NCI-H2196 (cell line): ENCODE measurements at regions not wholly inside any gene's neighbourhood (a gene's known extent, or its start where the extent isn't known, plus 50 kb on each side); places are given as distances from the start of the nearest gene placed in this dataset.

Experiments
- DNase-seq: peaks from one replicate; lab custom pipeline; 2025; ENCODE audit not compliant: unreplicated experiment; lab: John Stamatoyannopoulos, UW

GRCh38 chr12:61854902-61855301, 405.3 kb upstream of the USP15 start:
- no peak for DNase-seq

- no peak for DNase-seq
Observed at GRCh38 chr12:61857968-61858367, 402.2 kb upstream of the USP15 start.

- no peak for DNase-seq
Observed at GRCh38 chr12:61860451-61860850, 399.8 kb upstream of the USP15 start.

GRCh38 chr12:61862986-61863385, 397.2 kb upstream of the USP15 start:
- DNase-seq = no peak

- no peak for DNase-seq
Observed at GRCh38 chr12:61863811-61864210, 396.4 kb upstream of the USP15 start.

- DNase-seq = no peak
Observed at GRCh38 chr12:61869796-61870195, 390.4 kb upstream of the USP15 start.

- DNase-seq = no peak
Observed at GRCh38 chr12:61870658-61871484, 389.3 kb upstream of the USP15 start.

GRCh38 chr12:61871485-61871810, 388.8 kb upstream of the USP15 start:
- DNase-seq = no peak

- no peak for DNase-seq
Observed at GRCh38 chr12:61879229-61879628, 381.0 kb upstream of the USP15 start.

GRCh38 chr12:61880186-61880585, 380.0 kb upstream of the USP15 start:
- DNase-seq = no peak

GRCh38 chr12:61891632-61892031, 368.6 kb upstream of the USP15 start:
- DNase-seq = no peak

GRCh38 chr12:61894168-61894567, 366.0 kb upstream of the USP15 start:
- no peak for DNase-seq

GRCh38 chr12:61896436-61896835, 363.8 kb upstream of the USP15 start:
- no peak for DNase-seq

- DNase-seq = no peak
Observed at GRCh38 chr12:61902403-61902802, 357.8 kb upstream of the USP15 start.

GRCh38 chr12:61911113-61911512, 349.1 kb upstream of the USP15 start:
- DNase-seq = no peak

- no peak for DNase-seq
Observed at GRCh38 chr12:61915420-61915819, 344.8 kb upstream of the USP15 start.

GRCh38 chr12:61916831-61917230, 343.4 kb upstream of the USP15 start:
- no peak for DNase-seq

GRCh38 chr12:61919686-61920085, 340.5 kb upstream of the USP15 start:
- no peak for DNase-seq

- no peak for DNase-seq
Observed at GRCh38 chr12:61920230-61920629, 340.0 kb upstream of the USP15 start.

- DNase-seq = no peak
Observed at GRCh38 chr12:61923152-61923551, 337.1 kb upstream of the USP15 start.

- DNase-seq = no peak
Observed at GRCh38 chr12:61934564-61934963, 325.6 kb upstream of the USP15 start.

GRCh38 chr12:61939977-61940376, 320.2 kb upstream of the USP15 start:
- no peak for DNase-seq

- no peak for DNase-seq
Observed at GRCh38 chr12:61956545-61956944, 303.7 kb upstream of the USP15 start.
